WERI-Rb-1 (cell line): ENCODE measurements at regions not wholly inside any gene's neighbourhood (a gene's known extent, or its start where the extent isn't known, plus 50 kb on each side); places are given as distances from the start of the nearest gene placed in this dataset.

Experiments
- DNase-seq: peaks from one replicate; pipeline ENCODE4 v3.0.0-alpha.2; 2020
- H3K27ac ChIP-seq: fragments of 250-450 bp; sonication (Bioruptor Pico); 2 replicates; pipeline ENCODE4 v1.5.1; 2020; ENCODE audit warnings: mild to moderate bottlenecking, moderate library complexity
- H3K27me3 ChIP-seq: fragments of 250-450 bp; sonication (Bioruptor Pico); 2 replicates; pipeline ENCODE4 v1.5.1; 2021; ENCODE audit warnings: mild to moderate bottlenecking, low read depth, moderate library complexity; ENCODE audit not compliant: insufficient read depth, severe bottlenecking
- H3K36me3 ChIP-seq: fragments of 250-450 bp; sonication (Bioruptor Pico); 2 replicates; pipeline ENCODE4 v1.5.1; 2020; ENCODE audit warnings: mild to moderate bottlenecking, moderate library complexity
- H3K4me3 ChIP-seq: 2 replicates; pipeline ENCODE4 v1.5.1; 2011; ENCODE audit warnings: low read depth, mild to moderate bottlenecking, control low read depth, low read length
- H3K9me3 ChIP-seq: fragments of 250-450 bp; sonication (Bioruptor Pico); 2 replicates; pipeline ENCODE4 v1.5.1; 2021; ENCODE audit warnings: mild to moderate bottlenecking, moderate library complexity; ENCODE audit not compliant: severe bottlenecking
- TF ChIP-seq, protein P1 (sequence below): IDR thresholded peaks from 2 replicates; pipeline ENCODE4 v1.5.1; 2011; ENCODE audit warnings: low read depth, mild to moderate bottlenecking, control low read depth, inconsistent platforms, low read length

DNA sequence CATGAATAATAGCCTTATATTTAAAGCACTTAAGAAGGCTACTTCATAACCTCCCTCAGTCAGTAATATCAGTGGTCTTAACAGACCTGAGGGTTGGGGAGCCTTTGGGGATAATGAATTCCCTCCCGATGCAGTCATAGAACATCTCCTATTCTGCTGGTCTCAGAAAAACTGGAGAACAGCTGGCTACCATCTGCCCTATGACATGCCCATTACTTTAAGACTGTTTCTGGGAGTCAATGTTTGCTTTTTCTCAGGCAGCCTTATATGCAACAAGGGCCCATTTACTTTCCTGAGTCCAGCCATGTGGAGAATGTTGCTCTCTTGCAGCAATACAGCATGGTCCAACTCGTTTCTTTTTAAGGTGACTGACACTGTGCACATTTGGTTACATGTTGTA, 161.7 kb upstream of the PARP11 start:
- Histone ChIP-seq H3K27me3 (peaks cover 15% of the 10 kb centered on the region), H3K9me3 (no peaks in the 10 kb centered on the region), H3K4me3 (no peak overlapping the region), H3K27ac (no peak overlapping the region), H3K36me3 (no peaks in the 10 kb centered on the region)
- TF ChIP-seq, protein P1, sequence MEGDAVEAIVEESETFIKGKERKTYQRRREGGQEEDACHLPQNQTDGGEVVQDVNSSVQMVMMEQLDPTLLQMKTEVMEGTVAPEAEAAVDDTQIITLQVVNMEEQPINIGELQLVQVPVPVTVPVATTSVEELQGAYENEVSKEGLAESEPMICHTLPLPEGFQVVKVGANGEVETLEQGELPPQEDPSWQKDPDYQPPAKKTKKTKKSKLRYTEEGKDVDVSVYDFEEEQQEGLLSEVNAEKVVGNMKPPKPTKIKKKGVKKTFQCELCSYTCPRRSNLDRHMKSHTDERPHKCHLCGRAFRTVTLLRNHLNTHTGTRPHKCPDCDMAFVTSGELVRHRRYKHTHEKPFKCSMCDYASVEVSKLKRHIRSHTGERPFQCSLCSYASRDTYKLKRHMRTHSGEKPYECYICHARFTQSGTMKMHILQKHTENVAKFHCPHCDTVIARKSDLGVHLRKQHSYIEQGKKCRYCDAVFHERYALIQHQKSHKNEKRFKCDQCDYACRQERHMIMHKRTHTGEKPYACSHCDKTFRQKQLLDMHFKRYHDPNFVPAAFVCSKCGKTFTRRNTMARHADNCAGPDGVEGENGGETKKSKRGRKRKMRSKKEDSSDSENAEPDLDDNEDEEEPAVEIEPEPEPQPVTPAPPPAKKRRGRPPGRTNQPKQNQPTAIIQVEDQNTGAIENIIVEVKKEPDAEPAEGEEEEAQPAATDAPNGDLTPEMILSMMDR: no peak
- no peak for DNase-seq

DNA sequence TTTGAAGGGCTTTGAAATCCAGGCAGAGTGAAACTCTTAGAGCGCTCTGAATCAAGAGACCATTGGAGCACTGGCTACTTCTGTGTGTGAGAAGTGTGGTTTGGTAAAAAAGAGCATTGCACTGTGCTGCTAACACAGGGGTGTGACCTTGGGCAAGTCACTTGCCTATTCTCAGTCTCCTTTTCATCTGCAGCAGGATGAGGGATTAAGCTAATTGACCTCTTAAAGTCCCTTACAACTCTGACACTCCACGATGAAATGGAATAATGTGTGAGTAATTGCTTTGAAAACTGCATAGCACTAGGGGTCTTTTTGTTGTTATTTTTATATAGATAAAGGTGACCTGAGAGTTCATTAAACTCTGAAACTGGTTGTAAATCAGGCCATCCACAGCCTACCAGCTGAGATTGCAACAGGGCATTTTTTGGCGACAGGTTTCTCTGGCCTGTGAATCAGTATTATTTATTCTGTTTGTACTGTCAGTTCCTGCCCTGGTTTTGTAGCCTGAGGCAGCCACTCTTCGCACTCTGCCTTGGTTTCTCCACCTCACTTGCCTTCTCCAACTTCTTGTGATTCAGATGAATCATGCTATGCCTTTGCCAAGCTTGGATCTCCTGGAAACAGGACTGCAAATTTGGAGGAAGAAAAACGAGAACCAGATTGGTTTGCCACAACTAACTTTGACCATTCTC, 159.9 kb upstream of the PARP11 start:
- Histone ChIP-seq H3K9me3 (no peaks in the 10 kb centered on the region), H3K4me3 (no peak overlapping the region), H3K27ac (no peak overlapping the region), H3K27me3 (peaks cover 15% of the 10 kb centered on the region), H3K36me3 (no peaks in the 10 kb centered on the region)
- DNase-seq: no peak
- TF ChIP-seq, protein P1: no peak

DNA sequence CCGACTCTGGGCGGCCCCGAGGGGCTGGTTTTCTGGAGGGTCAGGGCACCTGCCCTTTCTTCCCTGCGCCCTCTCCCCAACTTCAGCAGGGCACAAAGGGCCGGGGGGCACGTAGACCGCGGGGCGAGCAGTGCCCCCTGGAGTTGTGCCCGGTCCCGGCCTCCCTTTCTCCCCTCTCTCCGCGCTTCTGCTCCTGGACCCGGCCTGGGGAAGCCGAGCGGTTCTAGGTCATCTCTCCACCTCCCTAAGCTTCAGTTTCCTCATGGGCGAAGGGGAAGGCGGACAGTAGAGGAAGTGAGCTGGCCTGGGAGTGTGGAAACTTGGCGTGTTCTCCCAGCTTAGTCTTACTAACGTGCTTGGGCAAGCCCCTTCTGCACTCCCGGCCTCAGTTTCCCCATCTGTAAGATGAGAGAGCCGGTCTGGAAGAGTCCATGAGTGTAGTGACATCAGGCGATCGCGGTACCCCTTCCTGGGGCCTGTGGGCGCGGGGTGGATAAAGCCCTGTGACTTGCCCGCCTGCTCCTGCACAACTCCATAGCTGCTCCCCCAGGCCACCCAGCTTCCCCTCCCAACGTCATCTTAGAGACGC, 158.6 kb upstream of the PARP11 start:
- Histone ChIP-seq H3K4me3 (no peak overlapping the region), H3K9me3 (no peaks in the 10 kb centered on the region), H3K27ac (no peak overlapping the region), H3K27me3 (peaks cover 25% of the 10 kb centered on the region), H3K36me3 (no peaks in the 10 kb centered on the region)
- TF ChIP-seq, protein P1: no peak
- DNase-seq: no peak

DNA sequence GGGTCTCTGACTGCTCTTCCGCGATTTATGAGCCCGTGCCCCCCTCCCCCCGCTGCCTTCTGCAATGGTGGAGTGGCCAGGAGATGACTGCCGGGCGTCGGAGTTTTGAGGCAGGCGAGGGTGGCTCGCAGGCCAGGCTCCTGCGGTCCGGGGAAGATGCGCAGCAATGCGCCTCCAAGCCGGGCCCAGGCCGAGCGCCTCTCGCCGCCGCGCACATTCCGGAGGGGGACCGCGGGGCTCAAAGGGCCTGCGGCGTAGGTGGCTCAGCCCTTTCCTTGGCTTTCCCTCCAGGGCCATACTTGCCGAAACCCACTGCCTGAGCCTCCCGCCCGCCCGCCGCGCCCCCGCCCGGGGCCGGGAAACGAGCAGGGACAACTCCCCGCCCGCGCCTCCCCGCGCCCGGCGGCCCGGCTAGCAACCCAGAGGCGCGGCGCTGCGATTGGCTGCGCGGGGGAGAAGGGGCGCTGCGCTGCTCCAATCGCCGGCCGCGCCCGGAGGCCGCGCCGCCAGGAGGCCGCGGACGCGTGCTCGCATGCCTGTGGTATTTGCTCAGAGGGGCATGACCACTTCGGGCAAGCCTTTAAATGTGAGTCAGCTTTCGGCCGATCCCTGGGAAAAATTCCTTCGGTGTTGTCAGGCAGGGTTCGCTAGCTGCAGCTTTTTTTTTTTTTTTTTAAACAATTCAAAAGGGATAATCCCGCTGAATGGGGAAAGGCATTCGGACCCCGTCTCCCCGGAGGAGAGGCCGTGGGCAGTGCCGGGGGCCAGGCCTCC, 157.9 kb upstream of the PARP11 start:
- peaks cover 25% of the 10 kb centered on the region for H3K27me3 ChIP-seq
- H3K4me3 ChIP-seq: peak overlapping the region; percentile 37
- TF ChIP-seq, protein P1: no peak
- peak overlapping the region; percentile 33; the same call in 1 of the 2 replicates for H3K27ac ChIP-seq
- H3K36me3 ChIP-seq: no peaks in the 10 kb centered on the region
- H3K9me3 ChIP-seq: no peaks in the 10 kb centered on the region
- DNase-seq: peak; percentile 64

DNA sequence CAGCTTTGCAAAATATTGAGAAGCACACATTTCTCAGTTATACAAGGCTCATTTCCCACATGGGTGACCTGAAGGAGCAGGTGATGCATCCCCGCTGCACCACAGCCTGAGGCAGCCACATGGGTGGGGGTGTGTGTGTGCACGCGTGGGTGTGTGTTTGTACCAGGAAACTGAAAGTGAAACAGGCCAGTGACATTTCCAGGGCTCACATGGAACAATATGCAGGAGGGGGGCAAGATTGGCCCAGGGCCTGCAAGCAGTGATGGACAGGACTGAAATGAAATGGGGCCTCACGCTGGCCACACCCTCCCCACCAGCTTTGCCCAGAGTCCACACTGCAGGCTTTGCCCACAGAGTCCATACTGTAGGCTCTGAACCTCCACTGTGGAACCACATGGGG, 154.2 kb upstream of the PARP11 start:
- Histone ChIP-seq H3K36me3 (no peaks in the 10 kb centered on the region), H3K9me3 (no peaks in the 10 kb centered on the region), H3K27me3 (peaks cover 29% of the 10 kb centered on the region), H3K27ac (no peak overlapping the region), H3K4me3 (no peak overlapping the region)
- TF ChIP-seq, protein P1: no peak
- DNase-seq: no peak
